HCEC 1CT (cell line): ENCODE measurements at regions not wholly inside any gene's neighbourhood (a gene's known extent, or its start where the extent isn't known, plus 50 kb on each side); places are given as distances from the start of the nearest gene placed in this dataset.

Experiments
- DNase-seq: peaks from one replicate; pipeline ENCODE4 v3.0.0-alpha.2; 2017

DNA sequence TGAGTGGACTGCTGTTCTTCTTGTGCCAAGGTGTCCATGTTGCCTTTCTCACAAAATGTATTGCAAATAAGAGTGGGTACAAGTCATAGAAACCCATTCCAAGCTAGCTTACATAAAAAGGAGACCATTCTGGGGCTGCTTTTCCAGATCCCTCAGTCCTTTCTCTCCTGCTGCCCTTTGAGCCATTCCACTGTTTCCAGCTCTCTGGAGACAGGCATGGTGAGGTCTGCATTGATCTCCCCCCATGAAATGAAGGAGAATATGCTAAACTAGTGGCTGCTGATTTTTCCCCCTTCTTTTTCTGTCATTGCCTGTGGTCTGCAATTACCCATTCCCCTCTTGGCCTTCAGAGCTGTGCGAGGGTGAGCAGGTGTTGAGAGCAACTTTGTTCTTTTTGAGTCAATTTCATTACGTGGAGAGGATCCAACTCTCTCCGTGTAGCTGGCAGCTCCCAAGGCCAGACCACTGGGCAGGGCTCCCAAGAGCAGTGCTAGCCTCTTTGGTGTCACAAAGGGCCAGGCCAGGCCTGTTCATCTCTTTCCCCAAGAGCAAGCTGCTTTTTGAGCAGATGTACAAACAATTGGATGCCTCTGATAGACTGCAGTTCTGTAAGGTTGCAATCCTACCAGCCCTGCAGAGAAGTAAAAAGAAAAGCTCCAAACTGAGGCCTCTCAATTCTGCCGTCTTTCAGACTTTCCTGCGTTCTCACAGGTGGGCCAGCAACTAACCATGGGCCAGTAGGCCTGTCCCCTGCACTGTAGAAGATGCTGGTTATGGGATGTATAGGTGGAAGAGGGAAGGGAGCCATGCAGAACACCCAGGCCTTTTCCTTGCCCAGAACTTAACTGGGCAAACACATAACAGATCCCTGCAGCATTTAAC is 96.1 kb upstream of the ARMC2 start:
- DNase-seq, result no peak

DNA sequence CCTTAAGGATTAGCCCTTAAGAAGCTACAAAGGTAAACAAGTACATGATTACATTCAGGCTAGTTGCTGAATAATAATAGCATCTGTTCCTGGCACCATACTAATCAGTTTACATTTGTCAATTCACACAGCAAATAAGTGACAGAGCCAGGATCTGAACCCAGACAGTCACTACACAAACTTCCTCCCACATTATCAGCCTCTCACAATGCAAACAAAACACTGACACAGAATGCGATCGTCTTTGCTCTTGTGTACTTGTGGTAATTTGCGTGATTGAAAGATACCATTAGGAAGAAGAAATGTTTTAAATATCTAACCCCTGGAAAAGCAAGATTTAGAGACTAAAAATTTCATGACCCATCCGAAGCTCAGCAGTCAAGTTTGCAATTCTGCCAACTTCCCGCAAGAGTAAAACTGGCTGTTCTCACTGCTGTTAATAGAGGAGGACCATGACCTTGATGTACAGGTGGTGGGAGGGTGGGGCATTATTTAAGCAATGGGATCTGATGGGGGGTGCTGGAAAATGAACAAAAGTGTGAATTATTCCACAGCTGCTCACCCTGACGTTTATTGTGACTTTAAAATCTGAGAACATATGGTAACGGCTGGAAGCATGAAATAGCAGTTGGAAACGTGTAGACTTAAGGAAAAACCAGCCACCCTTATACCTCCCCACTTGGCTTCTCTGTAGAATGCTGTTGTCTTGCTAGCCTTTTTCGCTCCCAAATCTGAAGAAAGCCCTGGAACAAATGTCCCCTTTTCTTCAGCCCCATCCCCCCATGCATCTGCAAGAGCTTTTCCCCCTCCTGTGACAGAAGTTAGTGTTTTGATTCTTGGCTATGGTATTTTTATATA is 95.3 kb upstream of the ARMC2 start:
- no peak for DNase-seq

DNA sequence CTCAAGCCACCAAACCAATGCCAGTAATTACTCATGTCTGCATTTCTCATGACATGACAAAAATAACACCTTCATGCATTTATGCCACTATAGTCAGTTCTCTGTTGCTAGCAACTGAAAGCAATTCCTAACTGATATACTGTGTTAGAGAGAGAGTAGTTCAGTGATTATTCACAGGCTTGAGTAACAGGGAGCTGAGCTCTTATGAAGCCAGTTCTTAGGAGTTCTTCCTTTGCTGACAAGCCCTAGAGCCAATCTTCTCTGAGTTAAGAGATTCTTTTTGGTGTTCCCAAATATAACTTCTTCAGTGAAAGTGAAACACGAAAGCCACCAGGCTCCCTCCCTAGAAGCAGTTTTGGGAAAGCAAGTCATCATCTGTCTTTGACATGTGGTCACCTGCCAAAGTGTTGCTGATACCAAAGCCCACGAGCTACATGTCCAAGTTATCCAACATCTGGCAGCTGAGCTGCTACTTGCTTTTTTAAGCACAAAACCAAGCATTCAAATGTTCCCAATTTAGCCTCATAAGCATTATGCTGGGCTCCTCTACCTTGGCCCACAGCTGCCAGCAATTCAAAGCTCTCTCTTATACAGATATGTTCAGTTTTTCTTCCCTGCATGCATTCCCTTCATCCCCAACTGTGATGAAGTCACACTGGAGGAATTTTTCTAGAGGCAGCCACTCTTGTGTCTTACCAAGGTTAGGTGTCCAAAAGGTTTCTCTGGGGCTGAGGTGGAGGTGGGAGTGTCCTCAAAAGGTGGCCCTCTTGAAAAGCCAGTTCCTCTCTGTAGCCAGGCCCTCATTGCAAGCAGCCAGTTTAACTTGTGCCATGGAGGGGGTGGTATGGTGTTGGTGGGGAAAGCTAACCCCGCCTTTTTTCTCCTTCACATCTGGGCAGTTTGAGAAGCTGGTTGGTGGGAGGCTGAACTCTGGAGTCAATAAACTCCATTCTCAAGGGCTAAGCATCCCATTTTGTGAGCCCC is 92.7 kb upstream of the ARMC2 start:
- DNase-seq, result peak; percentile 32

DNA sequence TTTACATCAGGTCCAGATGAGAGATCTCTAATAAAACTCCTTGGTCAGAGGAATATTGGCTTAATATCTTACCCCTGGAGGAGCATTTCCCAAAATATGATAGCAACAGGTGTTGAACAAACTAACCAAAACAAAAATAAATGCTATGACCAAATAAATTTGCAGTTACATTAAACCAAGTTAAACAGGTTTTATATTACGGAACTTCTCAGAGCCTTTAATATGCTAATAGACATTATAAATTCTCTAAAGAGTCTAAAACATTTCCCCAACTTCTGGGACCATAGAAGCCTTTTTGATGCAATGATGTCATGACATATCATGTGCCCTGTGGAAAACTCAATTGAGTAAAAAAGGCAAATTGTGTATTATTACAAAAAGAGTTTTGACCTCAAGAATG is 90.9 kb upstream of the ARMC2 start:
- DNase-seq, result no peak

DNA sequence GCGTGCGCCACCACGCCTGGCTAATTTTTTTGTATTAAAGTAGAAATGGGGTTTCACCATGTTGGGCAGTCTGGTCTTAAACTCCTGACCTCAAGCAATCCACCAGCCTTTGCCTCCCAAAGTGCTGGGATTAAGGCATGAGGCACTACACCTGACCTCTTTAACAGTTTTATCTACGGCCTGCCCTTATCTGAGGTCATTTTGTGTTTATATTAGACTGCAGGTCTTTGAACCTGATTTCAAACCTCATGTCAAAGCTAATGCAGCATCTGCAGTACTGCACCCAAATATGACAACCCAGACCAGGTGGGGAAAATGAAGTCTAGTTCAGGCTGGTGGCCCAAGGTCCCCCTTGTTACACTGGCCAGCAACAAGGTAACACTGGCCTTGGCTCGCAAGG is 89.3 kb upstream of the ARMC2 start:
- DNase-seq, result no peak

DNA sequence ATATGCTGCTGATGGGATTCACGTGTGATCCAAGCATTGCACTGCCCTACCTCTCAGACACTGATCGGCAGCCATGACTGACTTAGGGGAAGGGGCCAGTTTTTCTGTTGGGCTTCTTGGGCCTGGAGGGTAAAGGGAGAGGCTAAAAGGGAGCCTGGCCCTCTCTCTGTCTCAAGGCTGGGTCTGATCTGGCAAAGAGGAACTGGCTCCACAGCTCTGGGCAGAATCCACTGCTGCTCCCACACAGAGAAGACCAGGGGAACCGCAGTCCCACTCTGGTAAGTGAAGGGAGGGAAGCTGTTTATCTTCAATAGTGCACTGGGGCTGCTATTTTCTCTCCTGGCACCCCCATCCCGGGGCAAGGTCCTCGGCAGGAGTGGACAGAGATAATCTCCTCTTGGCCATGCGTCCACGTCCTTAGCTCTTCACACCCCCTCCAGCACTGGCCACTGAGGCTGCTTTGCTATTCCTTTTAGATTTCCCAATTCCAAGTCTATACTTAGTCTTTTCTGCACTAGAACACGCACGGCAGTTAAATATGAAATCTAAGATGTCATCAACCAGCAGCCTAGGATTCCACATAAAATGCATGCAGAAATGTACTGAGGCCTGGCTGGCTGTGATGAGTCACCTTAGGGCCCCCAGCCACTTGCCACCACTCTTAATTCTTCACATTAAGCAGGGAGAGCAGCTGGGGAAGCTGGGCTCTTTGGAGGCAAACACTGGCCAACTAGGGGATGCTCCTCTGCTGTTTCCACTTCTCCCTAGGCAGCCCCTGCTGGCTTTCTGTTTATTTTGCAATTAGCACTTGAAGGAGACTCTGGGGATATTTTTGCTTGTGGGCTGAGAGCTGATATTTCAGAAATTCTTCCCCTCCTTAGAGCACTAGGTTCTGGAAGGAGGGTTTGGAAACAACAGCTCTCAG is 87.8 kb upstream of the ARMC2 start:
- peak; percentile 10 for DNase-seq

DNA sequence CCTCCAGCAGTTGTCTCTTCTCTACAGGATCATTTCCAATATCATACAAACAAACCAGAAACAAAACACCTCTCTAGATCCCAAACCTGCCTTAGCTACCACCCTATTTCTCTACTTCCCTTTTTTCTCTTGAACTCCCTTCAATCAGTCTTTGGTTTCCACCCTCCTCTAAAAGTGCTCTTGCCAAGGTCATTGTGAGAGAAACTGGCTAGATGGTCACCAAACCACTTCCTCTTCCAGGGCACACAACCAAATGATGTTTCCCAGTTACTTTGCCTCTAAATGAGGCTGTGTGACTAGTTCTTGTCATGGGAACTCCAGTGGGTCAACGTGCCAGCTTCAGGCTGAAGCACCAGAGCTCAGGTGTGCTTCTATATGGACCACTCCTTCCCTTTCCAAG is 85.8 kb upstream of the ARMC2 start:
- DNase-seq, result no peak

DNA sequence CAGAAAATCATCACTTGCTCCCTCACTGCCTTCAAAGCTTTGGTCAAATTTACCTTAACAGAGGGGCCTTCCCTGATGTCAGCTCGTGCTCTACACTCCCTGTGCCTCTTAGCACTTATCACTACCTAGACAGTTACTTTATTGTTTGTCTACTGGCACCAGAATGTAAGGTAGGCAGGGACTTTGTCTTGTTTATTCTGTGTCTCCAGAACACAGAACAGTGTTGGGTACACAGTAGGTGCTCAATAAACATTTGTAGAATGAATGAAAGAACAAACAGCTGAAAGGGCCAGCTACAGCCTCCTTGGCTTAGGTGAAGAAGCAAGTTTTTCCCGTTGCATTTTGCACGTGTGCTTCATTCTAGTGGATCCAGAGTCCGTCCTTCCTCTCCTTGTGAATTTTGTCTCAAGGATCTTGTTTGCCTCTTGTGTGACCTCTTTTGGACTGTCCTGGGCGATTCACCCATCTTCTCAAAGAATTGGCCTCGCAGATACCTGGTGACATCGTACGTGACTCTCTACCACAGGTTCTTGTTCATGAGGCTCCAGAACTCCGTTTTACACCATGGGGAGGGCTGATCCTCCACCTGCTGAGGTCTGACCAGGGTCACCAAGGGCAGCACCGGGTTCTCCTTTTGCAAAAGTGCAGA is 84.2 kb upstream of the ARMC2 start:
- DNase-seq, result no peak

DNA sequence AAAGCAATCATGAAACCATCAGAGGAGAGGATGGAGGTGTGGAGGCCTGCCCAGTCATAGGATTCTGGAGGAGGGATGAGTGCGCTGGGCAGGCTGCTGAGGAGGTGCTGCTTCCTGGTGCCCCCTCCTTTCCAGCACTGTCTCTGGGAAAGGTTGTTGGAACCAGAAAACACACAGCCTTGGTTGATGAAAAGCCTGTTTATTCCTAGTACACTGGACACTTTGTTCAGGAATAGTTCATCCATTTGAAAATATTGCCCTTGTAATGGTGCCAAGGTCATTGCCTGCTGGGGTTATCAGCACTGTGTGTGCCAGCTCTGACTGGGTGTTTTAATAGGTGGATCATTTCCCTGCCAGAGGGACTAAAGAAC is 83.7 kb upstream of the ARMC2 start:
- no peak for DNase-seq

DNA sequence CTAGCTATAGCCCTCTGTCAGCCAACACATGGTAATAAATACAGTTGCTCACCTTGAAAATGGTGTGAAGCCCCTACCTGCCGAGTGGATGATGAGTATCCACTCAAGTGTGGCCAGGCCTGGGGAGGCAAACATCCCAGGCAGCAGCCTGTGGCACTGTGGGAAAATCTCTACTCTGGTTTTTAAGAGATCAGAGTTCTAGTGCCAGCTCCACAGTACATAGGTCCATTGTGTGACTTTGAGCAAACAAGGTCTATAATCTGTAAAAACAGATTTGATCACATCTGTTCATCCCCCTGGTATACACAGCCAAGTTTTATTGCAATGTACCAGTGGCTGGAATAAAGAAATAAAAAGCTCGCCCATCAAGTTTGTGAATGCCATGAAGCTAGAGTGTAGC is 82.7 kb upstream of the ARMC2 start:
- no peak for DNase-seq

DNA sequence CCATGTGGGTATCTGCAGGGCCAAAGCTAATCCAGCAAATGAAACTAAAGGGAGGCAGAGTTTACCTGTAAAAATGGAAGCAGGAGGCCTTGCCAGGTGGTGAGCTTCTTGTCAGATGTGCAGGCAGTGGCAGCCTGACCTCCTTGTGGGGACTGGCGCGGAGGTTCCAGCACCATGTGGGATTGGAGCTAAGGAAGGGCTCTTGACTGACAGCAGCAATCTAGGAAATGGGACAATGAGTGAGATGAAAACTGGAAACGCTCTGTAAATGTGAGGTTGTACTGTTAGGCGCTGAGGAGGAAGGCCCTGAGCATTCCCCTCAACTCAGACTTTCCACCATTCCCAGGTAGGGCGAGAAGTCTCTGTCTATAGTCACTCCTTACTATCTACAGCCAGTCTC is 81.8 kb upstream of the ARMC2 start:
- no peak for DNase-seq

DNA sequence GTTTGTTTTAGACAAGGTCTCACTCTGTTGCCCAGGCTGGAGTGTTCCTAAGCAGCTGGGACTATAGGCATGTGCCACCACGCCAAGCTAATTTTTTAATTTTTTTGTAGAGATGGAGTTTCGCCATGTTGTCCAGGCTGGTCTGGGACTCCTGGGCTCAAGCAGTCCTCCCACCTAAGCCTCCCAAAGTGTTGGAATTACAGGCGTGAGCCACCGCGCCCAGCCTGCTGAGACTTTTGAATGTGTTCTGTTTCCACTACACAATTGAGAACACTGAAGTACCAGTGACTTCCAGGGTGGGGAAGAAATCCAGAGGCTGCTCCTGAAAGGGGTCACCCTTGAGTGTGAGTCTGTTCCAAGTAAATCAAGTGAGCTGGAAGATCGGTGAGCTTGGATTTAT is 81.3 kb upstream of the ARMC2 start:
- no peak for DNase-seq

DNA sequence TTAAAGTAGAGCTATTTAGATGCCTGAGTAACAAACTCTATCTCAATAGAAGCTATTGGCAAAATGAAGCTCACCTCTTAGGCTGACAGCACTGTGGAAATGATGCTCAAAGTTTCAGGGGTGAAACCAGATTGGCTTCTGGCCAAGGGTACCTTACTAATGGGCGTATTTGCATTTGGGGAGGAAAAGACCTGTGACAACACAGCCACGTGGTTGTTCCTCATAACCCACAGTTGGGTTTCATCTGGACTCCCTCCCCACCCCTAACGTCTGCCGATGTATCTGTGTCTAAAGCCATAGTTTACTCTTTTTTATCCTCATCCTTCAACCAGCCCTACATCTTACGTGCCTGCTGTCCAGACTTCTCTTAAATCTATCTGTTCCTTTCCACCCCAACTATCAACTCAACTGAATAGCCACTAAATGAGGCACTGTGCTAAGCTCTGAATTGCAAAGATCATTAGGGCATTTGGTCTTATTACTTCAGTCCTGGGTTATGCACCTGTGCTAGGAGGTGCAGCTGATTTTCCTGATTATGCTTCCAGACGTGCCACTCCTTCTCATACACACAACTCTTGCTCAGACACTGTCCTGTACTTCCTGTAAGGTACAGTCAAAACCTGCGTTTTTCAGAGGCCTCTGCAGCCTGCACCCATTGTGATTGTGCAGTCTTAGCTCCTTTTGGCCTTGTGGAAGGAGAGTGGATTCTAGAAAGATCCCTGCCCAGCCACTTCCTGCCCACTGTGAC is 80.6 kb upstream of the ARMC2 start:
- DNase-seq, result no peak

DNA sequence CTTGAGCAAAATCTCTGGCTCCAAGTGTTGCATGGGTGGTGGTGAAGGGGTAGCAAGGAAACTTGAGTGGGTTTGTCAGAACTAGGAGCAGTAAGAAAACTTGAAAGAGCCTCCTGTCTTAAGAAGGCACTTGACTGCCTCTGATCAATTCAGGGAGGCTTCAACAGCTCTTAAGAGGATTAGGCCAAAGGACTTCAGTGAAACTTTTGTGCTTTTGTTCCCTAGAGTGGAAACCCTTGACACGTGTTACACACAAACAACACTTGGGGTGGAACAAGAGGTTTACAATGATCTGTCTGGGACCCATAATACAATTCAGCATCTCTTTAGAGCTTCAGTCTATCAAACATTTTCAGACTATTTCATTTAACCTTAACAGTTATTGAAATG is 80.1 kb upstream of the ARMC2 start:
- no peak for DNase-seq

DNA sequence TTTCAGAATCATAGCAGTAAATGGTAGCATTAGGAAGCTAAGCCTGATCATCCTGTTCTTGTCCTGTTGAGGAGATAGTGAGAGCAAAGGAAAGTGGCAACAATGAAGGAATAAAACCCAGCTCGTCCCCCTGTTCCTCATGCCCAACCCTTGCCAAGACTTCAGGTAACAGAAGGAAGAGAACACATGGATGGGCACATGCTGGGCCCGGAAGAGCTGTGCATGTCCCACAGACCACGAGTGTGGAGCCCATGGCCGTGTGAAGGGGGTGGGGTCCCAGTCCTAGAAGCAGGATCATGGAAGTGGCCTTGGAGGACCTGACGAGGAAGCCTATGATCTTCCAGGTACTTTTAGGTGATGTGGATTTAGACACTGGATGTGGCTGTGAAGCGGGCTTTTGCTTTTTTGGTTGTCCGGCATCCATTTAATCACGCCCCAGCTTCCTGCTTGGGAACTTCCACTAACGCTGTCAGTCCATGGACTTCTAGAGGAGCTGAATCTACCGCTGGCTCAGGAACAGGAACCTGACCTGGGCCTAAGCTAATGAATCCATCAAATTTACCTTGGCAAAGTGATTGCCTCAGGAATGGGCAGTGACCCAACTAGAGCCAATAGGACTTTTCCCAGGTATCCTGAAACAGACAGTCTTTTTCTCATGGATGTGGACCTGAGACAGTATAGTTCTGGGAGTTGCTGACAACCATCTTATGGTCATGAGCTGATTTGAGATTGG is 79.3 kb upstream of the ARMC2 start:
- DNase-seq, result no peak

DNA sequence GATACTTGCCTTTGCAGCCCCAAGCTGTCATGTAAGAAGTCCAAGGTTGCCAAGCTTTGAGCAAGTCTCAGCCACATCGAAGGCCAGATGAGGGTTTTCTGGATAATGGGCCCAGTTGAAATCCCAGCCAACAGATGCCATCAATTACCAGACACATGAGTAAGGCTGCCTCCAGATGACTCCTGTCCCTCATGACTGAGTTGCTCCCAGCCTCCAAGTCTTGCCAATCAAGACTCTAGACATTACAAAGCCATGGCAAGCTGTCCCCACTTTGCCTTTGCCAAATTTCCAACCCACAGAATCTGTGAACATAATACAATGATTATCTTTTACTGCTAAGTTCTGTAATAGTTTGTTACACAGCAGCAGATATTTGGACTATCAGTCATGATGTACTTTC is 76.8 kb upstream of the ARMC2 start:
- DNase-seq, result no peak

DNA sequence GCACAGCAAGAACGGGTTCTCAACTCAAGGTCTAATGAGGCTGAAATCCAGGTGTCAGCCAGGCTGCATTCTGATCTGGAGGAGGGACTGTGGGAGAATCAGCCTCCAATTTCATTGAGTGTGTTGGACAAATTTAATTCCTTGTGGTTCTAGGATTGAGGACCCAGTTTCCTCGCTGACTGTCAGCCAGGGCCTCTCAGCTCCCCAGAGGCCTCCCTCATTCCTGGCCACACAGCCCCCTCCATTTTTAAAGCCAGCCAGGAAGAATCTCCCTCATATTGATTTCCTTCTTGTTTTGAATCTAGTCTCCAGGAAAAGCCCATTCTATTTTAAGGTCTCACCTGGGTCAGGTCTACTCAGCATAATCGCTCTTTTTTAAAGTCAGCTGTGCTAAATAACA is 73.7 kb upstream of the ARMC2 start:
- DNase-seq, result no peak

DNA sequence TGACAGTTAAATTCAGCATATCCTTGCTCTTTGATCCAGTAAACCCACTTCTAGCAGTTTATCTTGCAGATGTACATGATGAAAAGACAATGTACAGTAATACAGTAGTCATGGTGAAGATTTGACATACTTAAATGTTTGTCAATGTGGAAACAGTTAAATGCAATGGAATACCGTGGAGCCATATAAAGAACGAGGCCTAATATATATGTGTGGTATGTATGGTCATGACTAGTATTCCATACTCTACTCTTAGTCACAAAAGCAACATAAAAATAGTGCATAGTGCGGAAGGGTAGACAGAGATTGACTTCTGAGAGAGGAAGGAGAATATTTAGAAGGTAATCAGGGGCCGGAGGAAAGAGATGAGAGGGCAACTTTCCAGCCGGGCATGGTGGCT is 70.7 kb upstream of the ARMC2 start:
- no peak for DNase-seq

DNA sequence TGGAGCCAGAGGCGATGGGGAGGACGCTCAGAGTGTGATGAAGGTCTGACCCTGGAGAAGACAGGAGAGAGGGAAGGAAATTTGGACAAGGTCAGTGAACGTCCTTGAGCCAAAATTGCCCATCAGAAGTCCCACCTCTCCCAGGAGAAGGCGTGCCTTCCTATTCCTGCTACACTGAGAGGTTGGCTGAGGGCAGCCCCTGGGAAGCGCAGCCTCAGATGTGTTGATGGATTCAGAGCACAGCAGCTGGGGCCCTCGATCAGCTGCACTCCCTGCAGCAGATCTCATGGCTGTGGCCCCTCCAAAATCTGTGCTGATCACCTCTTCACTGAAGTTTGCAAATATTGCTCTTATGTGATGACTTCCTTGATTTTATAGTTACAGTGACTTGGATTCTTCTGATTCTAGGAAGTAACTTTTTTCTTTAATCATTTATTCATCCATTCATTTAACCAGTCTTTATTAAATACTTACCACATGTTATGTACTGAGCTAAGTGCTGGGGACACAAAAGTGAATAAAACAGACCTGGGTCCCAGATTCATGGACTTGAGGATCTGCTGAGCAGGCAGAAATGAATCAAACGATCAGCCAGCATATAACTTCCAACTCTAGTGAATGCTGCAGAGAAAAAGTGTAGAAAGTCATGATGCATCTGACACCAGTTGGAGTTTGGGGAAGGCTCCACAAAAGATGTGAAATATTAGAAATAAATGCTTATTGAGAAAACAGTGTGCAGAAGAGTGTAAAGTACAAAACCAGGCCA is 69.6 kb upstream of the ARMC2 start:
- no peak for DNase-seq
